ENCODE measurements at regions not wholly inside any gene's neighbourhood (a gene's known extent, or its start where the extent isn't known, plus 50 kb on each side); places are given as distances from the start of the nearest gene placed in this dataset.

GRCh38 chr5:155936520-155937406, 390.2 kb upstream of the SGCD start:
- intact Hi-C loops (cut with DNase I) = no loop called here
- ATAC-seq (peak; percentile 80), DNase-seq (ENCODE audit: missing footprints) (peak; percentile 52)

DNA sequence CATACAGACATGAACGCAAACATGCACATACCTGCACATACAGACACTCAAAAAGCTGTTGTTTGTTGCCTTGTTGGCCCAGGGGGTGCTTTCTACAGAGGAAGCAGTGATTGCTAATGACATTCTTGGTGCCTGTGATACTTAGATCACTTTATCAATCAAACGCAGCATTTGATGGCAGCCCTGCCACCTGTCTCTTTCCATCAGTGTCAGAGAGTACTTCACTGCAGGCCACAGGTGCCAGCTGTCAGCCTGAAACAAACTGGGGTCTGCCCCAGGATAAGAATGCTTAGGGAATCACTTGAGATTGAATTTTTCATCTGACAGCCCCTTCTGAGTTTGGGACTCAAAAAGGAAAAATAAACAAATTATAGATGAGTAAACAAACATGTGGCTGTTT, 388.9 kb upstream of the SGCD start:
- ATAC-seq = no peak
- no peak for DNase-seq (ENCODE audit: missing footprints)
- intact Hi-C loops (cut with DNase I) = no loop called here

DNA sequence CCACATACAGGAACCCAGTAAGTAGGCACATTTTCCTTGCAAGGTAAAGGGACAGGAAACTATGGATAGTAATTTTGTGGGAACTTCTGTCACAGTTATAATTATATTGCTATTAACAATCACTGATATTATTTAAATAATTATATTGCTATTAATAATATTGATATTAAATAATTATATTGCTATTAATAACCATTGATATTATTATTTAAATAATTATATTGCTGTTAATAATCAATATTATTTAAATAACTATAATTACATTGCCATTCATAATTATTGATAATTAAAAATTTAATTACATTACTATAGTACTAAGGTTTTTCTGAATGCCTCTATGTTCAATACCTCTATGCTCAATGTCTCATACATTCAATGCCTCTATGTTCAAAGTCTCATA, 385.6 kb upstream of the SGCD start:
- DNase-seq (ENCODE audit: missing footprints) (no peak), ATAC-seq (no peak)
- intact Hi-C loops (cut with DNase I) = loop anchor here (5.0 kb wide), 1 partner anchor 876 kb away; no protein-coding TSS in a partner anchor

GRCh38 chr5:155943516-155944407, 383.2 kb upstream of the SGCD start:
- peak; percentile 72 for ATAC-seq
- peak; percentile 50 for DNase-seq (ENCODE audit: missing footprints)
- intact Hi-C loops (cut with DNase I) = loop anchor here (5.0 kb wide), 1 partner anchor 874 kb away; no protein-coding TSS in a partner anchor

DNA sequence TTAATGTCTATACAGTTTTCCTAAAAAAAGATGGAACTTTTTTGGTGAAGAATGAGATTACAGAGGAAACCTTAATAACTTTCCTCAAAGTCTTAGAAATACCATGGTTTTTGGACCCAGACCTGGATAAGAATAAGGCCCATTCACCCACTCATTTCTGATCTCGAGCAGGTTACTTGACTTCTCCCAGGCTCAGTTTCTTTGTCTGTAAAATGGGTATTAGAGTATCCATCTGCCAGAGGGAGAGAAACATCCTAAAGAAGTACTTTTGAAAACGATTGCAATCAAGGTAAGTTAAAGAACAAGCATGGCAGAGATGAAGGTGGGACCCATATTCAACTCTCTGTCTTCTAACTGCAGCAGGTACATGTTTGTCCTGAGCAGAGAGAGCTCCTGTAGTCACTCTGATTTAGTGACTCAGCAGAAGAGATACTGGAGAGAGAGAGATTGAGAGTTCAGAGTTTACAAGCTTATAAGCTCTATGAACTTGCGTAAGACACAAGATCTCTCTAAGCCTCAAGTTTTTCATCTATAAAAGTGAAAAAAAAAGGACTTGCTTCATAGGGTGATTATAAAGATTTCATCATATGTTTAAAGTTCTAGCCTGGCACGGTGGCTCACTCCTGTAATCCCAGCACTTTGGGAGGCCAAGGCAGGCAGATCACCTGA, 379.4 kb upstream of the SGCD start:
- DNase-seq (ENCODE audit: missing footprints) (no peak), ATAC-seq (no peak)
- intact Hi-C loops (cut with DNase I) = no loop called here

DNA sequence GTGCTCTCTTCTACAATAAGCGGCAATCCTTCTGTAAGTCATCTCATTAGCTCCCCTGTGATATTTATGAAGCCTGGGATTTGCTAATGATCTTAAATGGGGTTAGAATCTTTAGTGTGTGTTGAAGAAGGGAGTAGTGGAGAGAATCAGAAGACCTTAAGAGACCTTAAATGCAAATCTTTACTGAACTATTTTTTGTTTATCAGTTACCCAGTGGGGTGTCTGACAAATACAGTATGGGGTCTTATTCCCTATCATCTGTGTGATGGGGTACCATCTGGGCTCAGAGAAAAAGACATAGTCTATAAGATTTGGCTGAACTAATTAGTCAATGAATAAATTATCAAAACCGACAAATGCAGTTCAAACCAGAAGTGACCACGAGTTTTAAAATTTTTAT, 378.4 kb upstream of the SGCD start:
- DNase-seq (ENCODE audit: missing footprints) (no peak), ATAC-seq (no peak)

DNA sequence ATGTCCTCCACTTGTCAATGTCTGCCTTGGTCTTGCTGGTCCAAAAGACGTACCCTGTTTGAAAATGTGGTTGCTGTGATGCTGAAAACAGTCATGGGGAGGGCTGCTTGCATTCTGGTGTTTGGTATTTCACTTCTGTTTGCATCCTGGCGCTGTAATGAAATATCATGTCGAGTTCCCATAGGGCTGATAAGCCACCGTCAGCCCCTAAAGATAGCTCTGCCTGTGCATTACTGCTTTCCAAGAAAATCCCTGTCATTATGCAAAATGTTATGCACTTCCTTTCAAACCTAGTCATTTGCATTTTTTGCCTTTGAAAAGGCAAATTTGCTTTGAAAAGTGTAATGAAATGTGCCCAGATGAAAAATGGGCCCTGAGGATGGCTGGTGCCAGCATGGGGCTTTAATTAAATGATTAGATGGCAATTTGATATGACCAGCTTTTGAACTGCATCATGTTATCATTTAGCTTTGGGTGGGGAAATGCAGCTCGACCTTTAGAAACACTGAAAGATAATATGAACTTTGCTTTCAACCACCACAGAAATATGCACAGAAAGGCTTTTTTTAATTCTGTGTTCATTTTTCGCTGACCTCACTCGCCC, 374.4 kb upstream of the SGCD start:
- ATAC-seq (no peak), DNase-seq (ENCODE audit: missing footprints) (no peak)
- intact Hi-C loops (cut with DNase I) = loop anchor here (2.0 to 10.0 kb wide), 2 partner anchors 376 to 632 kb away; no protein-coding TSS in a partner anchor

More for the DNA sequence above, 378.4 kb upstream of the SGCD start:
- intact Hi-C loops (cut with DNase I) = no loop called here

DNA sequence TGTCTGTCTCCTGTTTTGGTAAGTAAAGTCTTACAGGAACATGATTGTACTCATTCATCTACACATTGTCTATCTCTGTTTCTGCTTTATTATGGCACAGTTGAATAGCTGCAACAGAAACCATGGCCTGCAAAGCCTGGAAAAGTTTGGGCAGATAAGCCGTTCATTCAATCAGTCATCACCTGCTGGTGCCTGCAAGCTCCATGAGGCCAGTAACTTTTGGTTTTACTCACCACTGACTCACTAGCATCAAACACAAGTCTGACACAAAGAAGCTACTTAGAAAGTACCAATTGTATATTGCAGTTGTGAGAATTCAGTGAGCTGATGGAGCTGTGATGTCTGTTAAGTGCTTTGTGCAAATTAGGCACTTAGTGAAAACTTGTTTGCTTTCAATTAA, 373.6 kb upstream of the SGCD start:
- intact Hi-C loops (cut with DNase I) = loop anchor here (2.0 to 10.0 kb wide), 2 partner anchors 375 to 631 kb away; no protein-coding TSS in a partner anchor
- peak; percentile 63 for ATAC-seq
- no peak for DNase-seq (ENCODE audit: missing footprints)

GRCh38 chr5:155954701-155955445, 372.1 kb upstream of the SGCD start:
- intact Hi-C loops (cut with DNase I) = loop anchor here (10.0 kb wide), 1 partner anchor 630 kb away; no protein-coding TSS in a partner anchor
- DNase-seq (ENCODE audit: missing footprints) (no peak), ATAC-seq (no peak)

DNA sequence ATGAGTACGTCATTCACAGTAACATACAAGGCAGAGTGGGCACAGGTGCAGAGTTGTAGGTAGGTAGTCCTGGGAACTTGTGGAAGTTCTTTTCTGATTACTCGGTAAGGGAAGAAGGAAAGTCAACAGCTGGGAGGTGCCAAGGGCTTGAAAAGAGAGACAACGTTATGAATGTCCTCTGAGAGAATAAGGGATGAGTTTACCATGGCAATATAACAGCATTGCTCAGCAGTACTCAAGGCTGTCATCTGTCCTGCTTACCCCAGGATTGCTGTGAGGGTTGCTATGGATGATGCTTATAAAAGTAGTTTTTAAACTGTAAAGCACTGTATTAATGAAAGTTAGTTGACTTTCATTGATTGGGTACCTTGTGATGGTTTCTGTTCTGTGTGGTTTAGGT, 369.1 kb upstream of the SGCD start:
- intact Hi-C loops (cut with DNase I) = loop anchor here (10.0 kb wide), 1 partner anchor 627 kb away; no protein-coding TSS in a partner anchor
- no peak for ATAC-seq

GRCh38 chr5:155959082-155959481, 367.9 kb upstream of the SGCD start:
- ATAC-seq (no peak), DNase-seq (ENCODE audit: missing footprints) (no peak)
- intact Hi-C loops (cut with DNase I) = loop anchor here (10.0 kb wide), 1 partner anchor 626 kb away; no protein-coding TSS in a partner anchor

More for the DNA sequence above, 369.1 kb upstream of the SGCD start:
- no peak for DNase-seq (ENCODE audit: missing footprints)

GRCh38 chr5:155960177-155960576, 366.8 kb upstream of the SGCD start:
- DNase-seq (ENCODE audit: missing footprints) = no peak
- ATAC-seq = no peak
- intact Hi-C loops (cut with DNase I) = no loop called here

GRCh38 chr5:155969537-155969936, 357.4 kb upstream of the SGCD start:
- intact Hi-C loops (cut with DNase I) = no loop called here
- no peak for ATAC-seq
- no peak for DNase-seq (ENCODE audit: missing footprints)

DNA sequence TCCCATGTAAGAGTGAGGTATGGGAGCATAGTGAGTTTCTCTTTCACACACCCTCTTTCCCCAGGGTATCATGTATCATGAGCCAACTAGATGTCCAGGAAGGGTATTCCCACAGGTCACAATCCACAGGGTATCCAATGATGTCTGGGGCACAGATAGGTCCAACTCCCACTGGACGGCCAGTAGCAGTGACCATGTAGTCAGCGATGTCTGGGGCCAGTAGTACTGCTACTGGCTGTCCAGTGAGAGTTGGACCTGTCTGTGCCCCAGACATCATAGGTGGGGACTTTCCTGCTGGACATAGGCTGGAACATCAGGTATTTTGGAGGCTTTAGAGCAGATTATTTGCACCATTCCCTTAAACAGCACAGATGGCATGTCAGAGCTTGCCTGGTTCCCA, 352.6 kb upstream of the SGCD start:
- intact Hi-C loops (cut with DNase I) = no loop called here
- no peak for DNase-seq (ENCODE audit: missing footprints)
- no peak for ATAC-seq

DNA sequence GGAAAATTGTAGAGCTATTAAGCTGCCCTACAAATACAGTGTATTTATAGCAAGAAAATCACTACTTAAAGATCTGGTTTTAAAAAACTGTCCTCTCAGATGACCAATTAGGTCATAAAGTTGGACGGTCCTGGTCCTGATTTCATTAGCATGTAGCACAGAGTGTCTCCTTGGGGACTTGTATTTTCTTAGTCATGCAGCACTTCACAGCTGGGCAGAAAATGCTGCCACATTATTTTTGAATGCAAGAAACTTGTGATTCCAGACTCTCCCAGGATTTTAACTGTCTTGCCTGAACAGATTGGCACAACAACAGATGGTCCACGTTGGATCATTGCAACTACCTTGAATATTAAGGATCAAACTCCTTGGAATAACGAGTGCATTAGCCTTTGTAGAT, 348.1 kb upstream of the SGCD start:
- intact Hi-C loops (cut with DNase I) = no loop called here
- DNase-seq (ENCODE audit: missing footprints) (no peak), ATAC-seq (peak; percentile 84)

GRCh38 chr5:155982354-155982753, 344.6 kb upstream of the SGCD start:
- ATAC-seq = peak; percentile 56
- no peak for DNase-seq (ENCODE audit: missing footprints)
- intact Hi-C loops (cut with DNase I) = no loop called here

DNA sequence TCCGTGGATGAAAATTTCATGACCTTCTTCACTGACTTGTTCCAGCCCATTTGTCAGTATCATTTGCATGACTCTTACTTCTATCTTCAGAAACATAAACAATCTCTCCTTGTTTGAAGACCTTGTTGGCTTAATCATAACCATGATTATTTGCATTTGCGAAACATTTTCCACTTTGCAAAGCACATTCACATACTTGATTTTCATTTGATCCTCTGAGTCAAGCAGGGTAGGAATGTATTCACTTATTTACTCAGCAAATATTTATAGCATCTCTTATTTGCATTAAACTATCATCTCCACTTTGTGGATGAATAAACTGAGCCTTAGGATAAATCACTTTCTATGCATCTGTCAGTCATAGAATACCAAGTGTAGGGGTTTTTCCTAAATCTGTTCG, 343.0 kb upstream of the SGCD start:
- intact Hi-C loops (cut with DNase I) = no loop called here
- DNase-seq (ENCODE audit: missing footprints) (no peak), ATAC-seq (no peak)
